Pancreas (tissue), 10 donors: ENCODE measurements at regions not wholly inside any gene's neighbourhood (a gene's known extent, or its start where the extent isn't known, plus 50 kb on each side); places are given as distances from the start of the nearest gene placed in this dataset.

ENCODE experiments used
- ATAC-seq, 4 donors: fragments of 200-7000 bp; cut with Tn5 transposase; one replicate each; pipeline versions ENCODE4 v1.8.0 to v1.9.1; 2020; ENCODE audit warnings: mild to moderate bottlenecking in 4 of 4, moderate library complexity in 4 of 4
- DNase-seq, 6 donors: peaks; one replicate each; pipeline ENCODE4 v3.0.0-alpha.2; 2020
- FAIRE-seq: peaks from 2 replicates; lab custom pipeline; 2012; peaks lifted over from hg19 to GRCh38; lab: Jason Lieb, UNC
- H3K27ac ChIP-seq, 4 donors: fragments of 200-600 bp; sonication (generic); 1 replicate in 3 of 4; 2 replicates in 1 of 4; pipeline versions ENCODE4 v1.5.0 to v1.8.0; 2020
- H3K27me3 ChIP-seq, 4 donors: fragments of 200-600 bp; one replicate each; pipeline ENCODE4 v1.8.0; 2021
- H3K36me3 ChIP-seq, 3 donors: fragments of 200-600 bp; sonication (generic) in 1 of 3; one replicate each; pipeline versions ENCODE4 v1.5.0 to v1.8.0; 2020 to 2021
- H3K4me1 ChIP-seq, 3 donors: fragments of 200-600 bp; one replicate each; pipeline ENCODE4 v1.8.0; 2021
- H3K4me3 ChIP-seq, 4 donors: fragments of 200-600 bp; sonication (generic) in 2 of 4; one replicate each; pipeline versions ENCODE4 v1.5.0 to v1.8.0; 2020 to 2021
- H3K9me3 ChIP-seq, 4 donors: fragments of 200-600 bp; one replicate each; pipeline ENCODE4 v1.8.0; 2021
- WGBS, 2 donors: extraction: QIAGEN DNeasy Blood & Tissue Kit; methylation state at CpG; one replicate each; pipeline ENCODE4 v1.1.7; 2013; 5-methylcytosine and 5-hydroxymethylcytosine counted together
- intact Hi-C, 3 donors: fragments of 100-400 bp; cut with DNase I; formaldehyde crosslinking; loops; one replicate each; pipeline versions ENCODE4 v1.11.1 to v1.14.2; 2022
- TF ChIP-seq, protein P1 (sequence below), 4 donors: fragments of 200-600 bp; sonication (generic) in 3 of 4; IDR thresholded peaks; one replicate each; pipeline versions ENCODE4 v1.5.0 to v1.8.0; 2021; ENCODE audit warnings: antibody characterized with exemption in 4 of 4
- donor health status: healthy with polysubstance abuse.
- donor health status: DM: no; HTN: no; CAD: no; lungs with moderate emphysema.
- donor health status: DM: no; HTN: no; CAD: no.
- donor health status: control.
- donor health status: control.
- donor health status: Bipolar disorder and iron deficiency.
- donor health status: DM: yes; HTN: yes; CAD: no.
- donor health status: DM: no; HTN: no; CAD: no.
- donor health status: DM: no; HTN: no; CAD: no.
- donor health status: DM: yes; HTN: yes; CAD: no.

DNA sequence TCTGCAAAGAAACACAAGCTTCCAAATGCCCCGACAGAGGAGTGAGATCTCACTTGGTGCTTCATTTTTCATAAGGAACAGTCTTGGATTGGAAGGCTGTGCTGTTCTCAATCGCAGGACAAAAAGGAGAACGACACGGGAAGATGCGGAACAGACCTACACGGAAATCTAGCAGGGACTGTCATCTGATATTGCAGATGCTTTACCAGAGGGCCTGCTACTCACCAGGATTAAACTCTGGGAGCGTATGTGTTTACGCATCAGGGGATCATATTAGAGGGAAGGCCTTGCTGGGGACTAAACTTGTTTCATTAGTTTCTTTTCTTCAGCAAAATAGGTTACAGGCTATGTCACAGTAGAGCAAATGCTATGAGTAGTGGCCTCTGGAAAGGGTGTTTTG is 82.8 kb upstream of the EEPD1 start:
- H3K27me3 ChIP-seq, result no peaks in the 10 kb centered on the region
- H3K4me3 ChIP-seq, result no peak overlapping the region
- DNase-seq (no peak), ATAC-seq (no peak), FAIRE-seq (no peak)
- no peaks in the 10 kb centered on the region for H3K36me3 ChIP-seq
- WGBS, 2 donors, result 88 to 91% methylated on average over 8 of the region's 8 CpGs
- no peaks in the 10 kb centered on the region for H3K9me3 ChIP-seq
- intact Hi-C loops, result no loop called here
- TF ChIP-seq, protein P1, sequence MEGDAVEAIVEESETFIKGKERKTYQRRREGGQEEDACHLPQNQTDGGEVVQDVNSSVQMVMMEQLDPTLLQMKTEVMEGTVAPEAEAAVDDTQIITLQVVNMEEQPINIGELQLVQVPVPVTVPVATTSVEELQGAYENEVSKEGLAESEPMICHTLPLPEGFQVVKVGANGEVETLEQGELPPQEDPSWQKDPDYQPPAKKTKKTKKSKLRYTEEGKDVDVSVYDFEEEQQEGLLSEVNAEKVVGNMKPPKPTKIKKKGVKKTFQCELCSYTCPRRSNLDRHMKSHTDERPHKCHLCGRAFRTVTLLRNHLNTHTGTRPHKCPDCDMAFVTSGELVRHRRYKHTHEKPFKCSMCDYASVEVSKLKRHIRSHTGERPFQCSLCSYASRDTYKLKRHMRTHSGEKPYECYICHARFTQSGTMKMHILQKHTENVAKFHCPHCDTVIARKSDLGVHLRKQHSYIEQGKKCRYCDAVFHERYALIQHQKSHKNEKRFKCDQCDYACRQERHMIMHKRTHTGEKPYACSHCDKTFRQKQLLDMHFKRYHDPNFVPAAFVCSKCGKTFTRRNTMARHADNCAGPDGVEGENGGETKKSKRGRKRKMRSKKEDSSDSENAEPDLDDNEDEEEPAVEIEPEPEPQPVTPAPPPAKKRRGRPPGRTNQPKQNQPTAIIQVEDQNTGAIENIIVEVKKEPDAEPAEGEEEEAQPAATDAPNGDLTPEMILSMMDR (IDR thresholded peaks at IDR 0.05), result no peak
- H3K27ac ChIP-seq, result no peak overlapping the region
- no peaks in the 10 kb centered on the region for H3K4me1 ChIP-seq

DNA sequence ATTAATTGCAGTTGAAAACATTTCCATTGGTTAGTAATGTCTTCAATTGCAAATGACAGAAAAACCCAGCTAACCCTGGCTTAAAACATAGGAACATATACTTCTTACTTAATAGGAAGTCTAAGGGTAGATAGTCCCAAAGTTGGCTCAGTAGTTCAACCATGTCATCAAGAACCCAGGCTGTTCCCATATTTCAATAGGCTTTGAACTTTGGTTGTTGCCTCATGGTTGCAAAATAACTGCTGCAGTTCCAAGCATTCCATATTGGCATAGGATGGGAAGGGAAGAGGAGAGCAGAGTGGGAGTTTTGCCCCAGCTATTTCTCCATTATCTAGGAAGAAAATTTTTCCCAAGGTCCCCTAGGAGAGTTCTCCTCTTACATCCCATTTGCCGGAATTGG is 81.4 kb upstream of the EEPD1 start:
- Histone ChIP-seq H3K4me3 (no peak overlapping the region), H3K36me3 (no peaks in the 10 kb centered on the region), H3K9me3 (no peaks in the 10 kb centered on the region), H3K27ac (no peak overlapping the region), H3K4me1 (no peaks in the 10 kb centered on the region), H3K27me3 (no peaks in the 10 kb centered on the region)
- 94 to 100% methylated on average over 1 of the region's 1 CpG for WGBS, 2 donors
- FAIRE-seq (no peak), DNase-seq (no peak), ATAC-seq (peak in 1 of 4 donors; percentile 23)
- TF ChIP-seq, protein P1 (IDR thresholded peaks at IDR 0.05), result no peak
- intact Hi-C loops, result no loop called here

DNA sequence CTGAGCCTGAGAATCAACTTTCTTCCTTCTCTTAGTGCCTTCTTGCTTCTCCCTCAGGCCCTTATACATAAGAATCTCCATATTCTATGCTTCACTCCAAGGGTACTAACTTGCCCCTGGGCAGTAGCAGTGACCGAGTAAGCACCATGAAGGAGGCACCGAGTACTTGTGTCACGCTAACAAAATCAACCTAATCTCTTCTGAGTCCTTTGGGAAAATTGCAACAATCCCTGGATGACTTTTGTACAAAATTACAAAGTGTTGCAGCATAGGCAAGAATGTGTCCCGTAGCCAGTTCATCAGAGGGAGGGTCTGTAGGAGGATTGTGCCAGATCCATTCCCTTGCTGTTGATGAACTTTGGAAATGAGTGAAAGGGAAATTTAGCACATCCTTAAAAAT is 80.4 kb upstream of the EEPD1 start:
- ATAC-seq, result peak in 1 of 4 donors; percentile 23
- no peak for DNase-seq

DNA sequence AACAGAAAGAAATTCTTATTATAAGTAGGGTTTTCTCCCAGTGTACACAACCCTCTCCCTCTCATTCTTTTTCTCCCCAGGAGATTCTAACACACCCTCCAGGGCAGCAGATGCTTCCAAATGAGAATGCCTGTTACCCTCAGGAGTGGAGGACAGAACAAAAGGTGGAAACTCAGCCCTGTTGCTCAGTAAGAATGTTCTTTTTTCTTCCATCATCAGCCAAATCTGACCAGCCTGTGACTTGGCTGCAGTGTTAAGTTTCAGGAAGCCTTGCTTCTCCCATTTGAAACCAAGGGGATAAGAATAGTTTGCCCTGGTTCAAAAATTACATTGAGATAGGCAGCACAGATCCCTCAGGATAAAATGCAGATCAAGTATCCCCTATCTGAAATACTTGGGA is 77.5 kb upstream of the EEPD1 start:
- no peaks in the 10 kb centered on the region for H3K4me1 ChIP-seq
- intact Hi-C loops, result no loop called here
- no peaks in the 10 kb centered on the region for H3K9me3 ChIP-seq
- ATAC-seq (no peak), DNase-seq (no peak), FAIRE-seq (no peak)
- TF ChIP-seq, protein P1 (IDR thresholded peaks at IDR 0.05), result no peak
- H3K4me3 ChIP-seq, result no peak overlapping the region
- H3K27ac ChIP-seq, result no peak overlapping the region
- no peaks in the 10 kb centered on the region for H3K27me3 ChIP-seq
- H3K36me3 ChIP-seq, result no peaks in the 10 kb centered on the region

More for the DNA sequence above, 80.4 kb upstream of the EEPD1 start:
- no peaks in the 10 kb centered on the region for H3K9me3 ChIP-seq
- TF ChIP-seq, protein P1 (IDR thresholded peaks at IDR 0.05), result no peak
- H3K27me3 ChIP-seq, result no peaks in the 10 kb centered on the region
- no peaks in the 10 kb centered on the region for H3K36me3 ChIP-seq
- WGBS, 2 donors, result 79 to 96% methylated on average over 4 of the region's 4 CpGs
- intact Hi-C loops, result no loop called here
- no peak overlapping the region for H3K27ac ChIP-seq
- FAIRE-seq, result no peak
- H3K4me1 ChIP-seq, result no peaks in the 10 kb centered on the region
- no peak overlapping the region for H3K4me3 ChIP-seq

DNA sequence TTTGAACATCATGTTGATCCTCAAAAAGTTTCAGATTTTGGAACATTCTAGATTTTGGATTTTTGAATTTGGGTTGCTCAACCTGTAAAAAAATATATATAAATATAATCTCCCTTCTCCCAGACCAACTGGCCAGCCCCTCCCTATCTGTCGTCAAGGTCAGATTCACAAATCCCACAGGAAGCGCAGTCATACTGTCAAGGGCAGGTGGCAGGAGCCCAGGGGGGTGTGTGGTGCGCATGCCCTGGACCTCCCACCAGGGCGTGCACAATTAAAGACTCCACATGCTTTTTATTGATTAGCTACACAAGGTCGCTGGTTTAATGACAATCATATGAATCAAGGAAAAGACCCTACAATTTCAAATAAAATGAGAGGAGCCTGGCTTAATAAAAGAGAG is 77.0 kb upstream of the EEPD1 start:
- Histone ChIP-seq H3K4me1 (no peaks in the 10 kb centered on the region), H3K4me3 (no peak overlapping the region), H3K36me3 (no peaks in the 10 kb centered on the region), H3K27ac (no peak overlapping the region), H3K27me3 (no peaks in the 10 kb centered on the region), H3K9me3 (no peaks in the 10 kb centered on the region)
- ATAC-seq (peak in 2 of 4 donors; percentile 57 to 69), DNase-seq (no peak), FAIRE-seq (no peak)
- 16 to 29% methylated on average over 5 of the region's 5 CpGs for WGBS, 2 donors
- intact Hi-C loops, result no loop called here
- TF ChIP-seq, protein P1 (IDR thresholded peaks at IDR 0.05), result no peak
